ENCODE measurements at regions not wholly inside any gene's neighbourhood (a gene's known extent, or its start where the extent isn't known, plus 50 kb on each side); places are given as distances from the start of the nearest gene placed in this dataset.

GRCh38 chr3:194960446-194961032 is 274.9 kb downstream of the FAM43A start:
- Mint-ChIP-seq H3K9me3 (ENCODE audit: insufficient read depth) (no peaks in the 10 kb centered on the region), H3K27me3 (peaks cover 17% of the 10 kb centered on the region), H3K27ac (no peak overlapping the region), H3K4me1 (no peaks in the 10 kb centered on the region), H3K4me3 (no peak overlapping the region)
- no peak for DNase-seq
- Histone ChIP-seq H2AFZ (ENCODE audit: insufficient read depth, low read depth, low read length, poor library complexity, severe bottlenecking) (no peak overlapping the region), H3K4me2 (replicated peaks; ENCODE audit: low read depth, low read length, poor library complexity, severe bottlenecking) (no peak overlapping the region), H3K9me3 (ENCODE audit: control extremely low read depth in 1 of 3, control insufficient read depth in 2 of 3, insufficient read depth in 1 of 3, low read length in 2 of 3) (no peaks in the 10 kb centered on the region), H3K4me3 (ENCODE audit: control extremely low read depth in 1 of 5, extremely low read depth in 1 of 5, insufficient read depth in 1 of 5, low read depth in 2 of 5, low read length in 4 of 5) (no peak overlapping the region), H3K79me2 (ENCODE audit: control insufficient read depth, insufficient read depth, low read length) (no peaks in the 10 kb centered on the region), H4K20me1 (ENCODE audit: control insufficient read depth, insufficient read depth, low read length, poor library complexity, severe bottlenecking) (no peaks in the 10 kb centered on the region), H3K9ac (ENCODE audit: low read length) (no peak overlapping the region), H3K36me3 (replicated peaks in 1 of 2; ENCODE audit: control extremely low read depth in 1 of 2, control insufficient read depth in 1 of 2, extremely low read depth in 1 of 2, insufficient read depth in 2 of 2, low read length in 1 of 2) (no peaks in the 10 kb centered on the region), H3K27ac (ENCODE audit: low read length in 2 of 2) (no peak overlapping the region), H3K4me1 (ENCODE audit: control insufficient read depth in 2 of 2, insufficient read depth in 2 of 2, low read length in 2 of 2) (no peaks in the 10 kb centered on the region), H3K27me3 (replicated peaks in 1 of 4; ENCODE audit: control extremely low read depth in 1 of 4, control insufficient read depth in 3 of 4, insufficient read depth in 4 of 4, low read length in 3 of 4) (peaks cover 0 to 4% (median 0%) of the 10 kb centered on the region in 4 experiments)
- intact Hi-C loops (cut with micrococcal nuclease) = no loop called here
- TF ChIP-seq EZH2 (IDR thresholded peaks at IDR 0.05; ENCODE audit: borderline replicate concordance, insufficient read depth, low read depth, low read length, poor library complexity, severe bottlenecking) = no peak
- TF ChIP-seq, protein P1, sequence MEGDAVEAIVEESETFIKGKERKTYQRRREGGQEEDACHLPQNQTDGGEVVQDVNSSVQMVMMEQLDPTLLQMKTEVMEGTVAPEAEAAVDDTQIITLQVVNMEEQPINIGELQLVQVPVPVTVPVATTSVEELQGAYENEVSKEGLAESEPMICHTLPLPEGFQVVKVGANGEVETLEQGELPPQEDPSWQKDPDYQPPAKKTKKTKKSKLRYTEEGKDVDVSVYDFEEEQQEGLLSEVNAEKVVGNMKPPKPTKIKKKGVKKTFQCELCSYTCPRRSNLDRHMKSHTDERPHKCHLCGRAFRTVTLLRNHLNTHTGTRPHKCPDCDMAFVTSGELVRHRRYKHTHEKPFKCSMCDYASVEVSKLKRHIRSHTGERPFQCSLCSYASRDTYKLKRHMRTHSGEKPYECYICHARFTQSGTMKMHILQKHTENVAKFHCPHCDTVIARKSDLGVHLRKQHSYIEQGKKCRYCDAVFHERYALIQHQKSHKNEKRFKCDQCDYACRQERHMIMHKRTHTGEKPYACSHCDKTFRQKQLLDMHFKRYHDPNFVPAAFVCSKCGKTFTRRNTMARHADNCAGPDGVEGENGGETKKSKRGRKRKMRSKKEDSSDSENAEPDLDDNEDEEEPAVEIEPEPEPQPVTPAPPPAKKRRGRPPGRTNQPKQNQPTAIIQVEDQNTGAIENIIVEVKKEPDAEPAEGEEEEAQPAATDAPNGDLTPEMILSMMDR (IDR thresholded peaks at IDR 0.05) = no peak
- ATAC-seq (ENCODE audit: low read depth) = no peak
- ChIA-PET CTCF (no interaction called here), POLR2A (no interaction called here)
- WGBS (ENCODE audit: insufficient coverage) = 95% methylated on average over 8 of the region's 14 CpGs

DNA sequence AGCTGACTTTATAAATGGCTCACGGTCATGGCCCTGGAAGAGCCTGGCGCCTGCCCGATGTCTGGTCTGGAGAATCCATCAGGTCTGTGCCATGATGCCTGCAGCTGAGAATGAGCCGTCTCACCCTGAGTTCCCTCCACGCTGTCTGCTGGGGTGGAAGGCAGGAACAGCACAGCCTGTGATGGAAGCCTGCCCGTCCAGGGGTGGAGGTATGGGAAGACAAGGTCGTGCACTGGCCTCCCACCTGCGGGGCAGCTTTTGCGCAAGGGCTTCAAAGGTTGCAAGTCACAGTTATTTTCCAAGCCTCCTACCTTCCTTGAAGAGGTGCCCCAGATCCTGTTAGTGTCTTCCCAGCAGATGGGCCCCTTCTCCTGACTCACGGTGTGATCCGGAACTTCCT is 275.5 kb downstream of the FAM43A start:
- Mint-ChIP-seq H3K27me3 (peaks cover 17% of the 10 kb centered on the region), H3K4me3 (no peak overlapping the region), H3K4me1 (no peaks in the 10 kb centered on the region), H3K27ac (no peak overlapping the region), H3K9me3 (ENCODE audit: insufficient read depth) (no peaks in the 10 kb centered on the region)
- Histone ChIP-seq H2AFZ (ENCODE audit: insufficient read depth, low read depth, low read length, poor library complexity, severe bottlenecking) (no peak overlapping the region), H4K20me1 (ENCODE audit: control insufficient read depth, insufficient read depth, low read length, poor library complexity, severe bottlenecking) (no peaks in the 10 kb centered on the region), H3K27ac (ENCODE audit: low read length in 2 of 2) (no peak overlapping the region), H3K4me1 (ENCODE audit: control insufficient read depth in 2 of 2, insufficient read depth in 2 of 2, low read length in 2 of 2) (no peaks in the 10 kb centered on the region), H3K27me3 (replicated peaks in 1 of 4; ENCODE audit: control extremely low read depth in 1 of 4, control insufficient read depth in 3 of 4, insufficient read depth in 4 of 4, low read length in 3 of 4) (peaks cover 0 to 2% (median under 1%) of the 10 kb centered on the region in 4 experiments), H3K36me3 (replicated peaks in 1 of 2; ENCODE audit: control extremely low read depth in 1 of 2, control insufficient read depth in 1 of 2, extremely low read depth in 1 of 2, insufficient read depth in 2 of 2, low read length in 1 of 2) (no peaks in the 10 kb centered on the region), H3K79me2 (ENCODE audit: control insufficient read depth, insufficient read depth, low read length) (no peaks in the 10 kb centered on the region), H3K9me3 (ENCODE audit: control extremely low read depth in 1 of 3, control insufficient read depth in 2 of 3, insufficient read depth in 1 of 3, low read length in 2 of 3) (no peaks in the 10 kb centered on the region), H3K4me3 (ENCODE audit: control extremely low read depth in 1 of 5, extremely low read depth in 1 of 5, insufficient read depth in 1 of 5, low read depth in 2 of 5, low read length in 4 of 5) (no peak overlapping the region), H3K9ac (ENCODE audit: low read length) (no peak overlapping the region), H3K4me2 (replicated peaks; ENCODE audit: low read depth, low read length, poor library complexity, severe bottlenecking) (no peak overlapping the region)
- ChIA-PET POLR2A (no interaction called here), CTCF (no interaction called here)
- over 99% methylated on average over 11 of the region's 11 CpGs for whole genome bisulfite sequencing (ENCODE audit: insufficient coverage)
- DNase-seq (no peak), ATAC-seq (ENCODE audit: low read depth) (no peak)
- TF ChIP-seq, protein P1 (IDR thresholded peaks at IDR 0.05) = no peak
- no peak for TF ChIP-seq EZH2 (IDR thresholded peaks at IDR 0.05; ENCODE audit: borderline replicate concordance, insufficient read depth, low read depth, low read length, poor library complexity, severe bottlenecking)
- intact Hi-C loops (cut with micrococcal nuclease) = no loop called here

Measured in B cell (primary cell).